ENCODE measurements at regions not wholly inside any gene's neighbourhood (a gene's known extent, or its start where the extent isn't known, plus 50 kb on each side); places are given as distances from the start of the nearest gene placed in this dataset.

DNA sequence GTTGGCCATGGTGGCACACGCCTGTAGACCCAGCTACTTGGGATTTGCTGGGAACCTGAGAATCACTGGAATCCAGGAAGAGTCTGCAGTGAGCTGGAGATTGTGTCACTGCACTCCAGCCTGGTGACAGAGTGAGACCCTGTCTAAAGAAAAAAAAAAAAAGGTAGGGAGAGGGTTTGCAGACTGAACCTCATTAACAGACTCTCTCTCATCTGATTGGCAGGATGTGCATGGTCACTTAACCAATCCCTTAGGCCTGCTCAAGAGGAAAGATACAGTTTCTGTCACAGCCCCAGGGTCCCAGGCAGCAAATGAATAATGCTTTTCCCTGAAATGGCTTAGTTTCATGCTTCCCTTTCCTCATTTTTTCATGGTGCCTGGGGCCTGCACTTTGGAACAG lies 160.5 kb upstream of the KCNJ16 start:
- Histone ChIP-seq H3K4me3 (ENCODE audit: low read length in 3 of 3) (no peak overlapping the region), H3K9me3 (ENCODE audit: control insufficient read depth in 3 of 3, low read length in 3 of 3) (no peaks in the 10 kb centered on the region), H3K27me3 (ENCODE audit: control insufficient read depth in 3 of 3, insufficient read depth in 3 of 3, low read length in 3 of 3) (no peaks in the 10 kb centered on the region), H3K9ac (ENCODE audit: low read depth in 1 of 3, low read length in 3 of 3) (no peak overlapping the region), H3K4me1 (ENCODE audit: control insufficient read depth in 3 of 3, insufficient read depth in 3 of 3, low read length in 3 of 3) (no peaks in the 10 kb centered on the region), H3K27ac (ENCODE audit: low read depth, low read length) (no peak overlapping the region), H3K36me3 (ENCODE audit: control insufficient read depth in 3 of 3, insufficient read depth in 3 of 3, low read length in 3 of 3) (no peaks in the 10 kb centered on the region)

DNA sequence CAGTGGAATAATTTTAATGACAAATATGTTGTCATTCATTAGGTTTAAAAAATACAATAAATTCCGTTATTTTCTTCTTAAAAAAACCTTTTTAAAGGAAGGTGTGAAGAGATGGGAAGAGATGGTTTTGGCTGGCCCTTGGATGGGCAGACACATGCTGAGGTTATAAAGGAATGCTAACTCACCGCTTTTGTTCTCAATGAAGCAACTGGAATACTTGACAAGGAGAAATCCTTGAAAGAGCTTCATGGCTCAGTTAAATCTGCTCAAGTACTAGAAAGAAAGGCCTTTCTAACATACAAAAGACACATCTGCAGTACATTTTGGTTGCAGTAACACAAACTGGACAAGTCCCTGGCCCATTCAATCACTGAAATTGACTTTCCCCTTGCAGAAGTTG lies 158.3 kb upstream of the KCNJ16 start:
- H3K27ac ChIP-seq (ENCODE audit: low read depth, low read length), result no peak overlapping the region
- no peaks in the 10 kb centered on the region for H3K36me3 ChIP-seq (ENCODE audit: control insufficient read depth in 3 of 3, insufficient read depth in 3 of 3, low read length in 3 of 3)
- no peak overlapping the region for H3K9ac ChIP-seq (ENCODE audit: low read depth in 1 of 3, low read length in 3 of 3)
- no peaks in the 10 kb centered on the region for H3K4me1 ChIP-seq (ENCODE audit: control insufficient read depth in 3 of 3, insufficient read depth in 3 of 3, low read length in 3 of 3)
- no peaks in the 10 kb centered on the region for H3K27me3 ChIP-seq (ENCODE audit: control insufficient read depth in 3 of 3, insufficient read depth in 3 of 3, low read length in 3 of 3)
- H3K4me3 ChIP-seq (ENCODE audit: low read length in 3 of 3), result no peak overlapping the region
- H3K9me3 ChIP-seq (ENCODE audit: control insufficient read depth in 3 of 3, low read length in 3 of 3), result no peaks in the 10 kb centered on the region

- Histone ChIP-seq H3K4me3 (ENCODE audit: low read length in 3 of 3) (no peak overlapping the region), H3K36me3 (ENCODE audit: control insufficient read depth in 3 of 3, insufficient read depth in 3 of 3, low read length in 3 of 3) (no peaks in the 10 kb centered on the region), H3K9ac (ENCODE audit: low read depth in 1 of 3, low read length in 3 of 3) (no peak overlapping the region), H3K4me1 (ENCODE audit: control insufficient read depth in 3 of 3, insufficient read depth in 3 of 3, low read length in 3 of 3) (no peaks in the 10 kb centered on the region), H3K27ac (ENCODE audit: low read depth, low read length) (no peak overlapping the region), H3K9me3 (ENCODE audit: control insufficient read depth in 3 of 3, low read length in 3 of 3) (no peaks in the 10 kb centered on the region), H3K27me3 (ENCODE audit: control insufficient read depth in 3 of 3, insufficient read depth in 3 of 3, low read length in 3 of 3) (no peaks in the 10 kb centered on the region)
These were observed 156.9 kb upstream of the KCNJ16 start for GRCh38 chr17:69918164-69918563.

- Histone ChIP-seq H3K9me3 (ENCODE audit: control insufficient read depth in 3 of 3, low read length in 3 of 3) (no peaks in the 10 kb centered on the region), H3K9ac (ENCODE audit: low read depth in 1 of 3, low read length in 3 of 3) (no peak overlapping the region), H3K27ac (ENCODE audit: low read depth, low read length) (no peak overlapping the region), H3K4me3 (ENCODE audit: low read length in 3 of 3) (no peak overlapping the region), H3K27me3 (ENCODE audit: control insufficient read depth in 3 of 3, insufficient read depth in 3 of 3, low read length in 3 of 3) (no peaks in the 10 kb centered on the region), H3K4me1 (ENCODE audit: control insufficient read depth in 3 of 3, insufficient read depth in 3 of 3, low read length in 3 of 3) (no peaks in the 10 kb centered on the region), H3K36me3 (ENCODE audit: control insufficient read depth in 3 of 3, insufficient read depth in 3 of 3, low read length in 3 of 3) (no peaks in the 10 kb centered on the region)
These were observed 155.2 kb upstream of the KCNJ16 start for GRCh38 chr17:69919789-69920188.

DNA sequence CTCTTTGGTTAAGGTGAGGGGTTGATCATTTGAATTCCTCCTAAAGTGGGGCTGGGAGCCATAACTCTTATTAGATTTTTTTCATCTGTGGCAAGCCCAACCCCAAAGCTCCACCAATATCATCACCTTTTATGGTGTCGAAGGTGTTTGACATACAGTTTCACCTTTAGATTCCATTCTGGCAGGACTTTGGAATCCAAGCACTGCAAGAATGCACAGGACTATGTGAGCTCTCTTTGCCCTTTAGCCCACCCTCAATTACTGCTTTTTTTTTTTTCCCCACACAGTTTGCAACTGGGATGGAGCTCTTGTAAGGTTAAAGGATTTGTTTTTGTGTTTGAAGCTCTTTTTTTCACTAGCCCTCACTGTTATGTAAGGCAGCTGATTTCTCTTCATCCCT lies 154.0 kb upstream of the KCNJ16 start:
- H3K9me3 ChIP-seq (ENCODE audit: control insufficient read depth in 3 of 3, low read length in 3 of 3), result no peaks in the 10 kb centered on the region
- H3K36me3 ChIP-seq (ENCODE audit: control insufficient read depth in 3 of 3, insufficient read depth in 3 of 3, low read length in 3 of 3), result no peaks in the 10 kb centered on the region
- H3K27me3 ChIP-seq (ENCODE audit: control insufficient read depth in 3 of 3, insufficient read depth in 3 of 3, low read length in 3 of 3), result no peaks in the 10 kb centered on the region
- no peak overlapping the region for H3K27ac ChIP-seq (ENCODE audit: low read depth, low read length)
- no peak overlapping the region for H3K4me3 ChIP-seq (ENCODE audit: low read length in 3 of 3)
- H3K4me1 ChIP-seq (ENCODE audit: control insufficient read depth in 3 of 3, insufficient read depth in 3 of 3, low read length in 3 of 3), result no peaks in the 10 kb centered on the region
- no peak overlapping the region for H3K9ac ChIP-seq (ENCODE audit: low read depth in 1 of 3, low read length in 3 of 3)

- Histone ChIP-seq H3K27ac (ENCODE audit: low read depth, low read length) (no peak overlapping the region), H3K36me3 (ENCODE audit: control insufficient read depth in 3 of 3, insufficient read depth in 3 of 3, low read length in 3 of 3) (no peaks in the 10 kb centered on the region), H3K27me3 (ENCODE audit: control insufficient read depth in 3 of 3, insufficient read depth in 3 of 3, low read length in 3 of 3) (no peaks in the 10 kb centered on the region), H3K4me1 (ENCODE audit: control insufficient read depth in 3 of 3, insufficient read depth in 3 of 3, low read length in 3 of 3) (no peaks in the 10 kb centered on the region), H3K9me3 (ENCODE audit: control insufficient read depth in 3 of 3, low read length in 3 of 3) (peaks cover 0 to 2% (median 0%) of the 10 kb centered on the region in 3 donors), H3K9ac (ENCODE audit: low read depth in 1 of 3, low read length in 3 of 3) (no peak overlapping the region), H3K4me3 (ENCODE audit: low read length in 3 of 3) (no peak overlapping the region)
These were observed 146.4 kb upstream of the KCNJ16 start for GRCh38 chr17:69928611-69929010.

DNA sequence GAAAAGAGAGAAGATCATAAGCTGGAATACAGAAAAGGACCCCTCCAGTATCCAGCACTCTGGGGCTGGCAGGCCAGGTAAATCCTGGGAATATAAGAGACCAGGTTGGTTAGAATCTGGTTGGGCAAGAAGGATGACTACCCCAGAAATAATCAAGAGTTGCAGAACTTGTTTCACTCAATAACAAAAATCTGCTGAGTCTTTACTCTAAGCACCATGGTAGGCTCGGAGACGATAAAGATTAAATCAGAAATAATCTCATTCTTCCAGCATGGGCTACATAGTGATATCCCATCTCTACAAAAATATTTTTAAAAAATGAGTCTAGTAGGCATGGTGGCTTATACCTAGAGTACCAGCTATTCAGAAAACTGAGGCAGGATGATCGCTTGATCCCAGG lies 138.0 kb upstream of the KCNJ16 start:
- Histone ChIP-seq H3K4me1 (ENCODE audit: control insufficient read depth in 3 of 3, insufficient read depth in 3 of 3, low read length in 3 of 3) (no peaks in the 10 kb centered on the region), H3K27ac (ENCODE audit: low read depth, low read length) (no peak overlapping the region), H3K9me3 (ENCODE audit: control insufficient read depth in 3 of 3, low read length in 3 of 3) (no peaks in the 10 kb centered on the region), H3K4me3 (ENCODE audit: low read length in 3 of 3) (no peak overlapping the region), H3K36me3 (ENCODE audit: control insufficient read depth in 3 of 3, insufficient read depth in 3 of 3, low read length in 3 of 3) (no peaks in the 10 kb centered on the region), H3K9ac (ENCODE audit: low read depth in 1 of 3, low read length in 3 of 3) (no peak overlapping the region), H3K27me3 (ENCODE audit: control insufficient read depth in 3 of 3, insufficient read depth in 3 of 3, low read length in 3 of 3) (no peaks in the 10 kb centered on the region)

- H3K4me3 ChIP-seq (ENCODE audit: low read length in 3 of 3), result no peak overlapping the region
- no peaks in the 10 kb centered on the region for H3K27me3 ChIP-seq (ENCODE audit: control insufficient read depth in 3 of 3, insufficient read depth in 3 of 3, low read length in 3 of 3)
- no peak overlapping the region for H3K27ac ChIP-seq (ENCODE audit: low read depth, low read length)
- no peaks in the 10 kb centered on the region for H3K9me3 ChIP-seq (ENCODE audit: control insufficient read depth in 3 of 3, low read length in 3 of 3)
- no peak overlapping the region for H3K9ac ChIP-seq (ENCODE audit: low read depth in 1 of 3, low read length in 3 of 3)
- no peaks in the 10 kb centered on the region for H3K36me3 ChIP-seq (ENCODE audit: control insufficient read depth in 3 of 3, insufficient read depth in 3 of 3, low read length in 3 of 3)
- peaks cover 3 to 6% (median 6%) of the 10 kb centered on the region in 3 donors for H3K4me1 ChIP-seq (ENCODE audit: control insufficient read depth in 3 of 3, insufficient read depth in 3 of 3, low read length in 3 of 3)
These were observed 132.0 kb upstream of the KCNJ16 start for GRCh38 chr17:69943058-69943457.

- Histone ChIP-seq H3K27ac (ENCODE audit: low read depth, low read length) (no peak overlapping the region), H3K36me3 (ENCODE audit: control insufficient read depth in 3 of 3, insufficient read depth in 3 of 3, low read length in 3 of 3) (no peaks in the 10 kb centered on the region), H3K9me3 (ENCODE audit: control insufficient read depth in 3 of 3, low read length in 3 of 3) (no peaks in the 10 kb centered on the region), H3K4me1 (ENCODE audit: control insufficient read depth in 3 of 3, insufficient read depth in 3 of 3, low read length in 3 of 3) (peaks cover 3 to 6% (median 6%) of the 10 kb centered on the region in 3 donors), H3K4me3 (ENCODE audit: low read length in 3 of 3) (no peak overlapping the region), H3K9ac (ENCODE audit: low read depth in 1 of 3, low read length in 3 of 3) (no peak overlapping the region), H3K27me3 (ENCODE audit: control insufficient read depth in 3 of 3, insufficient read depth in 3 of 3, low read length in 3 of 3) (no peaks in the 10 kb centered on the region)
These were observed 130.6 kb upstream of the KCNJ16 start for GRCh38 chr17:69944406-69944805.

DNA sequence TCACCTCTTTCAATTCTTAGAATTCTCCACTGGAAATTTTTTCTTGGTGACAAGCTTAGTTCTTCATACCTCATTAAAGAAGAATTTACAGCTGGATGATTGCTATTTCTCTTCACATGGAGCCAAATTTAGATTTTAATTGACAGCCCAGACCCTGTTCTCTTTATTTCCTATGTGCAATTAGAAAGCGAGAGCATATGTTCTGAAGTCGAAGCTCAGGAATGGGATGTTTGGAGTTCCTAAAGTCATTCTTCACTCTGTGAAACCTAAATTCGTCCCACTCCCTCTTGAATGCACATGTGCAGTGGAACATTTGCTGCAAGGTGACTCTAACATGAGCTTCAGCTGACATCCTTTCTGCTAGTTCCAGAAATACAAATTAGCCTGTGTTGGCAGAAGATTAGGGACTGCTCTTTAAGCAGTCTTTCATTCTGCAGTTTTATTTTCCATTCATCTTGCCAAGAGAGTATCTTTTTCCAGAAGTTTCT lies 129.3 kb upstream of the KCNJ16 start:
- H3K36me3 ChIP-seq (ENCODE audit: control insufficient read depth in 3 of 3, insufficient read depth in 3 of 3, low read length in 3 of 3), result no peaks in the 10 kb centered on the region
- no peaks in the 10 kb centered on the region for H3K9me3 ChIP-seq (ENCODE audit: control insufficient read depth in 3 of 3, low read length in 3 of 3)
- H3K27me3 ChIP-seq (ENCODE audit: control insufficient read depth in 3 of 3, insufficient read depth in 3 of 3, low read length in 3 of 3), result no peaks in the 10 kb centered on the region
- no peak overlapping the region for H3K9ac ChIP-seq (ENCODE audit: low read depth in 1 of 3, low read length in 3 of 3)
- no peak overlapping the region for H3K4me3 ChIP-seq (ENCODE audit: low read length in 3 of 3)
- H3K27ac ChIP-seq (ENCODE audit: low read depth, low read length), result peak overlapping the region; percentile 36
- peaks cover 3 to 6% (median 6%) of the 10 kb centered on the region in 3 donors for H3K4me1 ChIP-seq (ENCODE audit: control insufficient read depth in 3 of 3, insufficient read depth in 3 of 3, low read length in 3 of 3)

Data from skeletal muscle tissue (tissue), 3 donors.